AG09309 (cell line): ENCODE measurements at regions not wholly inside any gene's neighbourhood (a gene's known extent, or its start where the extent isn't known, plus 50 kb on each side); places are given as distances from the start of the nearest gene placed in this dataset.
A peak's percentile ranks its signal among the peaks of the same experiment; 100 is the strongest.

ENCODE experiments used
- DNase-seq: peaks from one replicate; pipeline ENCODE4 v3.0.0-alpha.2; 2010; ENCODE audit warnings: low read depth
- H3K4me3 ChIP-seq: 2 replicates; pipeline ENCODE4 v1.5.1; 2011; ENCODE audit warnings: mild to moderate bottlenecking, low read depth, low read length, moderate library complexity; ENCODE audit not compliant: control insufficient read depth
- TF ChIP-seq, protein P1 (sequence below): IDR thresholded peaks from 2 replicates; pipeline ENCODE4 v1.5.1; 2011; ENCODE audit warnings: mild to moderate bottlenecking, low read depth, low read length, inconsistent platforms; ENCODE audit not compliant: insufficient read depth, control insufficient read depth; ENCODE audit errors: missing control alignments

DNA sequence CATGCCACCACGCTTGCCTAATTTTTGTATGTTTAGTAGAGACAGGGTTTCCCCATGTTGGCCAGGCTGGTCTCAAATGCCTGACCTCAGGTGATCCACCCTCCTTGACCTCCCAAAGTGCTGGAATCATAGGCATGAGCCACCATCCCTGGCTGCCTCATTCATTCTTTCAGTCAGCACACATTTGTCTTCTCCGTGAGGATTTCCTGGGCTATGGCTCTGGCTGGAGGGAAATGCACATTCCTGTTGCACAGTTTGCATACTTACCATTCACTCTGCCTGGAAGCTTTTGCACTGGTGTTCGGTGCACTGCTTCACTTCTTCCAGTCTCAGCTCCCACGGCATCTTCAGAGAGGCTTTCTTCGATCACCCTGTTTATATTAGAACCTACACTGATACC, 267.8 kb downstream of the STIM2 start:
- H3K4me3 ChIP-seq, result no peak overlapping the region
- TF ChIP-seq, protein P1, sequence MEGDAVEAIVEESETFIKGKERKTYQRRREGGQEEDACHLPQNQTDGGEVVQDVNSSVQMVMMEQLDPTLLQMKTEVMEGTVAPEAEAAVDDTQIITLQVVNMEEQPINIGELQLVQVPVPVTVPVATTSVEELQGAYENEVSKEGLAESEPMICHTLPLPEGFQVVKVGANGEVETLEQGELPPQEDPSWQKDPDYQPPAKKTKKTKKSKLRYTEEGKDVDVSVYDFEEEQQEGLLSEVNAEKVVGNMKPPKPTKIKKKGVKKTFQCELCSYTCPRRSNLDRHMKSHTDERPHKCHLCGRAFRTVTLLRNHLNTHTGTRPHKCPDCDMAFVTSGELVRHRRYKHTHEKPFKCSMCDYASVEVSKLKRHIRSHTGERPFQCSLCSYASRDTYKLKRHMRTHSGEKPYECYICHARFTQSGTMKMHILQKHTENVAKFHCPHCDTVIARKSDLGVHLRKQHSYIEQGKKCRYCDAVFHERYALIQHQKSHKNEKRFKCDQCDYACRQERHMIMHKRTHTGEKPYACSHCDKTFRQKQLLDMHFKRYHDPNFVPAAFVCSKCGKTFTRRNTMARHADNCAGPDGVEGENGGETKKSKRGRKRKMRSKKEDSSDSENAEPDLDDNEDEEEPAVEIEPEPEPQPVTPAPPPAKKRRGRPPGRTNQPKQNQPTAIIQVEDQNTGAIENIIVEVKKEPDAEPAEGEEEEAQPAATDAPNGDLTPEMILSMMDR, result no peak
- no peak for DNase-seq

GRCh38 chr4:27129871-27130366, 269.3 kb downstream of the STIM2 start:
- DNase-seq, result no peak
- TF ChIP-seq, protein P1, result no peak
- no peak overlapping the region for H3K4me3 ChIP-seq

- no peak for DNase-seq
- TF ChIP-seq, protein P1, result no peak
- no peak overlapping the region for H3K4me3 ChIP-seq
These were observed 271.9 kb downstream of the STIM2 start for GRCh38 chr4:27132497-27132896.

- TF ChIP-seq, protein P1, result no peak
- no peak for DNase-seq
- H3K4me3 ChIP-seq, result no peak overlapping the region
These were observed 279.8 kb downstream of the STIM2 start for GRCh38 chr4:27140486-27140885.

- DNase-seq, result no peak
- TF ChIP-seq, protein P1, result no peak
- H3K4me3 ChIP-seq, result no peak overlapping the region
These were observed 280.9 kb downstream of the STIM2 start for GRCh38 chr4:27141530-27141929.

DNA sequence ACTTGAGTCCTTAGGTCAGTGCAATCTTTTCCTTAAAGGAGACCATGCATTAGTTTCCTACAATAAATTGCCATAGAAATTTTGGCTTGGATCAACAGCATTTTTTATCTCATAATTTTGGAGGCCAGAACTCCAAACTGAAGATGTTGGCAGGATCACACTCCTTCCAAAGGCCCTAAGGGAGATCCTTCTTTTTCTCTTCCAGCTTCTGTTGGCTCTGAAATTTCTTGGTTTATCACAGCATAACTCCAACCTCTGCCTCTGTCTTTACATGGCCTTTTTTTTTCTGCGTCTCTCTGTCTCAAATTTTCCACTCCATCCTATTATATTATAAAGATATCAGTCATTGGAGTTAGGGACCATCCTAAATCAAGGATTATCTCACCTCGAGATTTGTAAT, 282.2 kb downstream of the STIM2 start:
- DNase-seq, result no peak
- H3K4me3 ChIP-seq, result no peak overlapping the region
- TF ChIP-seq, protein P1, result no peak

- TF ChIP-seq, protein P1, result no peak
- H3K4me3 ChIP-seq, result no peak overlapping the region
- DNase-seq, result peak; percentile 25
These were observed 285.0 kb downstream of the STIM2 start for GRCh38 chr4:27145597-27145996.
